Esophagus muscularis mucosa (tissue), 4 donors: ENCODE measurements at regions not wholly inside any gene's neighbourhood (a gene's known extent, or its start where the extent isn't known, plus 50 kb on each side); places are given as distances from the start of the nearest gene placed in this dataset.

Source experiments
- CTCF ChIP-seq, 3 experiments: fragments of 200-600 bp in 2 of 3; fragments of 450-650 bp in 1 of 3; sonication (generic) in 2 of 3; IDR thresholded peaks; one replicate each; pipeline ENCODE4 v1.5.1; 2017 to 2019; ENCODE audit warnings: antibody characterized with exemption in 3 of 3, mild to moderate bottlenecking in 2 of 3, moderate library complexity in 1 of 3
- EP300 ChIP-seq: sonication (generic); formaldehyde crosslinking; IDR thresholded peaks from one replicate; pipeline ENCODE4 v1.6.1; 2017; ENCODE audit warnings: antibody characterized with exemption
- POLR2A ChIP-seq: fragments of 450-650 bp; IDR thresholded peaks from one replicate; pipeline ENCODE4 v1.6.1; 2017; ENCODE audit warnings: antibody characterized with exemption, moderate library complexity, mild to moderate bottlenecking, low read depth
- POLR2AphosphoS5 ChIP-seq, 2 donors: sonication (generic); formaldehyde crosslinking; IDR thresholded peaks; one replicate each; pipeline ENCODE4 v1.6.1; 2017; ENCODE audit warnings: antibody characterized with exemption in 2 of 2

GRCh38 chr14:105635560-105635959 is 109.2 kb downstream of the TMEM121 start:
- TF ChIP-seq CTCF (IDR thresholded peaks at IDR 0.05): no peak
- TF ChIP-seq POLR2A: no peak
- TF ChIP-seq POLR2AphosphoS5 (IDR thresholded peaks at IDR 0.05): no peak
- no peak for TF ChIP-seq EP300
